ENCODE measurements at regions not wholly inside any gene's neighbourhood (a gene's known extent, or its start where the extent isn't known, plus 50 kb on each side); places are given as distances from the start of the nearest gene placed in this dataset.

DNA sequence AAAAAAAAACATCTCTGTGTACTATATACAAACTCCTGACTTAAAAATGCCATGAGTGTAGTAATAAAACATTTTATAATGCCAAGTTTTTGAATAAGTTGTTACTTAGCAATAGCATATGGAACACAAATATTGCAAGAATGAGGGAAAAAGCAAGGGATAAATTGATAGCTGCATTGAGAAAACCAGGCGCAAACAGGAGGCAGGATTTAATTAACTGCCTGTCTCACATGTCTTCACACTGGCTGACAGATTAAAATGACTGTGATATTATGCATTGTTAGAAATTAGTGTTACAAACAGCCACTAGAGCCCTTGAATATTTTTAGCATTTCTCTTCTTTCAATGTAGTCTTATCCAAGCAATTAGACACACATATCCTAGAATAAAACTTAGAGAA, 1817.5 kb upstream of the NUDT12 start:
- no peak for TF ChIP-seq POLR2AphosphoS5 (IDR thresholded peaks at IDR 0.05; ENCODE audit: low read depth, low read length)
- TF ChIP-seq SIN3A (IDR thresholded peaks at IDR 0.05; ENCODE audit: borderline replicate concordance, insufficient read depth, low read length) = no peak
- TF ChIP-seq, protein P1, sequence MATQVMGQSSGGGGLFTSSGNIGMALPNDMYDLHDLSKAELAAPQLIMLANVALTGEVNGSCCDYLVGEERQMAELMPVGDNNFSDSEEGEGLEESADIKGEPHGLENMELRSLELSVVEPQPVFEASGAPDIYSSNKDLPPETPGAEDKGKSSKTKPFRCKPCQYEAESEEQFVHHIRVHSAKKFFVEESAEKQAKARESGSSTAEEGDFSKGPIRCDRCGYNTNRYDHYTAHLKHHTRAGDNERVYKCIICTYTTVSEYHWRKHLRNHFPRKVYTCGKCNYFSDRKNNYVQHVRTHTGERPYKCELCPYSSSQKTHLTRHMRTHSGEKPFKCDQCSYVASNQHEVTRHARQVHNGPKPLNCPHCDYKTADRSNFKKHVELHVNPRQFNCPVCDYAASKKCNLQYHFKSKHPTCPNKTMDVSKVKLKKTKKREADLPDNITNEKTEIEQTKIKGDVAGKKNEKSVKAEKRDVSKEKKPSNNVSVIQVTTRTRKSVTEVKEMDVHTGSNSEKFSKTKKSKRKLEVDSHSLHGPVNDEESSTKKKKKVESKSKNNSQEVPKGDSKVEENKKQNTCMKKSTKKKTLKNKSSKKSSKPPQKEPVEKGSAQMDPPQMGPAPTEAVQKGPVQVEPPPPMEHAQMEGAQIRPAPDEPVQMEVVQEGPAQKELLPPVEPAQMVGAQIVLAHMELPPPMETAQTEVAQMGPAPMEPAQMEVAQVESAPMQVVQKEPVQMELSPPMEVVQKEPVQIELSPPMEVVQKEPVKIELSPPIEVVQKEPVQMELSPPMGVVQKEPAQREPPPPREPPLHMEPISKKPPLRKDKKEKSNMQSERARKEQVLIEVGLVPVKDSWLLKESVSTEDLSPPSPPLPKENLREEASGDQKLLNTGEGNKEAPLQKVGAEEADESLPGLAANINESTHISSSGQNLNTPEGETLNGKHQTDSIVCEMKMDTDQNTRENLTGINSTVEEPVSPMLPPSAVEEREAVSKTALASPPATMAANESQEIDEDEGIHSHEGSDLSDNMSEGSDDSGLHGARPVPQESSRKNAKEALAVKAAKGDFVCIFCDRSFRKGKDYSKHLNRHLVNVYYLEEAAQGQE (IDR thresholded peaks at IDR 0.05; ENCODE audit: insufficient read depth in 1 of 2, low read depth in 2 of 2, low read length in 2 of 2) = no peak
- no peak for TF ChIP-seq FOXP2 (optimal IDR thresholded peaks at IDR 0.05; ENCODE audit: borderline replicate concordance, extremely low read depth, extremely low read length, insufficient read depth)
- TF ChIP-seq TAF1 (IDR thresholded peaks at IDR 0.05; ENCODE audit: borderline replicate concordance, insufficient read depth, low read length) = no peak

DNA sequence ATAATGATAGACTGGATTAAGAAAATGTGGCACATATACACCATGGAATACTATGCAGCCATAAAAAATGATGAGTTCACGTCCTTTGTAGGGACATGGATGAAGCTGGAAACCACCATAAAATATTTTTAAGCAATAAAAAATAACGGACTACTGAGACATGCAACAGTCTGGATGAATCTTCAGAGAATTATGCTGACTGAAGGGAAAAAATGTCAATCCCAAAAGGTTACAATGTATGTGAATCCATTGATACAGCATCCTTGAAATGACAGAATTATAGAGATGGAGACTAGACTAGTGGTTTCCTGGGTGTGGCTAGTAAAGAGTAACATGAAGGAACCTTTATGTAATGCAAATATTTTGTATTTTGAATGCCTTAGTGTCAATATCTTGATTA, 1808.6 kb upstream of the NUDT12 start:
- no peak for TF ChIP-seq TAF1 (IDR thresholded peaks at IDR 0.05; ENCODE audit: borderline replicate concordance, insufficient read depth, low read length)
- no peak for TF ChIP-seq SIN3A (IDR thresholded peaks at IDR 0.05; ENCODE audit: borderline replicate concordance, insufficient read depth, low read length)
- TF ChIP-seq FOXP2 (optimal IDR thresholded peaks at IDR 0.05; ENCODE audit: borderline replicate concordance, extremely low read depth, extremely low read length, insufficient read depth) = no peak
- TF ChIP-seq, protein P1 (IDR thresholded peaks at IDR 0.05; ENCODE audit: insufficient read depth in 1 of 2, low read depth in 2 of 2, low read length in 2 of 2) = no peak
- no peak for TF ChIP-seq POLR2AphosphoS5 (IDR thresholded peaks at IDR 0.05; ENCODE audit: low read depth, low read length)

DNA sequence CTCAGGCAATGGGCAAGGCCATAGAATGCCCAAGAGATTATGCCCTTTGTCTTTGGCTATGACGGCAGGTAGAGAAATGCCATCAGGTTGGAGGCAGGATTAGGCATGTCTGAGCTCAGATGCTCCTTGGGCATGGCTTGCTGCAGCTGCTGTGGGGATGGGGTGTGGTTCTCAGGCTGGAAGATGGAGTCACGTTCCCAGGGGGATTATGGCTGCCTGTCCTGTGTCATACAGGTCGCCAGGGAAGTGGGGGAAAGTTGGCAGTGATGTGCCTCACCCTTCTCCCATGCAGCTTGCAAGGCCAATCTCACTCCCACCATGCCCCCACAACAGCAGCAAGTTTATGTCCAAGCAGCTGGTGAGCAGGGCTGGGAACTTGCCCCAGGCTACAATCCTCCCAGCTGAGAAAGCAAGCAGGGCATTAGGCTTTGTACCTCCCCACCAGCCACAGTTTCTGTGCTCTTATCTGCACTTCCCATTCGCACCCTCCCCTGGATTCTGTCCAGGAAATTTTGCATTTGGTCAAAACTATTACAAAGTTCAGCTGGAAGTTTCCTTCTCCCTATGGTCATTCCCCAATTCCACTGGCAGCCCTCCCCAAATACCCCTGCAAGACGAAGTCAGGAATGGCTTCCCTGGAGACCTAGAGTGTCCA, 1788.0 kb upstream of the NUDT12 start:
- TF ChIP-seq SIN3A (IDR thresholded peaks at IDR 0.05; ENCODE audit: borderline replicate concordance, insufficient read depth, low read length) (no peak), TAF1 (IDR thresholded peaks at IDR 0.05; ENCODE audit: borderline replicate concordance, insufficient read depth, low read length) (no peak)
- TF ChIP-seq, protein P1 (IDR thresholded peaks at IDR 0.05; ENCODE audit: insufficient read depth in 1 of 2, low read depth in 2 of 2, low read length in 2 of 2) = no peak

DNA sequence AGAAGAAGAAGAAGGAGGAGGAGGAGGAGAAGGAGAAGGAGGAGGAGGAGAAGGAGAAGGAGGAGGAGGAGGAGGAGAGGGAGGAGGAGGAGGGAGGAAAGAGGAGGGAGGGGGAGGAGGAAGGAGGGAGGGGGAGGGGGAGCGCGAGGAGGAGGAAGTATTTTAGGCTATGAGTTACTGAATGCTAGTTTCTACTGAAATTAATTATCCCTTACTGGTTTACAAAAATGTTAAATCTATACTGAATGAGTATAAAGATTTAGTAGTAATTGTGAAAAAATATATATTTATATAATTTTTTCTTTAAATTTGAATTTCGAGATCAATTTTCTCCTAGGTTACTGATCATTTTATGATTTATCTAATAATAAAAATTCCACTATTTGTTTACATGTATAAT, 1769.0 kb upstream of the NUDT12 start:
- TF ChIP-seq, protein P1 (IDR thresholded peaks at IDR 0.05; ENCODE audit: insufficient read depth in 1 of 2, low read depth in 2 of 2, low read length in 2 of 2) = no peak
- TF ChIP-seq TAF1 (IDR thresholded peaks at IDR 0.05; ENCODE audit: borderline replicate concordance, insufficient read depth, low read length) = no peak
- TF ChIP-seq SIN3A (IDR thresholded peaks at IDR 0.05; ENCODE audit: borderline replicate concordance, insufficient read depth, low read length) = no peak
- TF ChIP-seq FOXP2 (optimal IDR thresholded peaks at IDR 0.05; ENCODE audit: borderline replicate concordance, extremely low read depth, extremely low read length, insufficient read depth) = no peak
- no peak for TF ChIP-seq POLR2AphosphoS5 (IDR thresholded peaks at IDR 0.05; ENCODE audit: low read depth, low read length)

DNA sequence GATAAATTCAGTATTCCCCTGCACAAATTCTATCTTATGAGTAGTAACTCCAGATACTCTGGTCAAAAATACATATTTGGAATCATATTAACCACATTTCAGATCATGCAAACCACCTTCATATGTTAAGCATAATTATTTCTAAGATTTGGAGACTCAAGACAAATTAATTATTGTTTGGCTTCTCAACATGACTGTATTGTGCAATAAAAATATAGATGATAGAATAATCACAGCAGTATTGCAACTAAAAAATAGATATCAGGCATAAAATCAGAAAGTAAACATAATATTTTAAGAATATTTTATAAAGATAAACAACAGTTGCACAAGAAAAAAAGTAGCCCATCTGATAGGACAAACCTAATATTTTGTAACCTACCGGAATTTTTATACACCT, 1767.6 kb upstream of the NUDT12 start:
- TF ChIP-seq POLR2AphosphoS5 (IDR thresholded peaks at IDR 0.05; ENCODE audit: low read depth, low read length) = no peak

All from PFSK-1 (cell line).